ENCODE measurements at regions not wholly inside any gene's neighbourhood (a gene's known extent, or its start where the extent isn't known, plus 50 kb on each side); places are given as distances from the start of the nearest gene placed in this dataset.

- no peak for TF ChIP-seq POLR2AphosphoS5 (IDR thresholded peaks at IDR 0.05; ENCODE audit: low read depth, low read length)
- TF ChIP-seq SPI1 (IDR thresholded peaks at IDR 0.05; ENCODE audit: low read depth, low read length): no peak
Measured at GRCh38 chr9:38214432-38214831, 145.4 kb upstream of the SHB start.
